ENCODE measurements at regions not wholly inside any gene's neighbourhood (a gene's known extent, or its start where the extent isn't known, plus 50 kb on each side); places are given as distances from the start of the nearest gene placed in this dataset.

DNA sequence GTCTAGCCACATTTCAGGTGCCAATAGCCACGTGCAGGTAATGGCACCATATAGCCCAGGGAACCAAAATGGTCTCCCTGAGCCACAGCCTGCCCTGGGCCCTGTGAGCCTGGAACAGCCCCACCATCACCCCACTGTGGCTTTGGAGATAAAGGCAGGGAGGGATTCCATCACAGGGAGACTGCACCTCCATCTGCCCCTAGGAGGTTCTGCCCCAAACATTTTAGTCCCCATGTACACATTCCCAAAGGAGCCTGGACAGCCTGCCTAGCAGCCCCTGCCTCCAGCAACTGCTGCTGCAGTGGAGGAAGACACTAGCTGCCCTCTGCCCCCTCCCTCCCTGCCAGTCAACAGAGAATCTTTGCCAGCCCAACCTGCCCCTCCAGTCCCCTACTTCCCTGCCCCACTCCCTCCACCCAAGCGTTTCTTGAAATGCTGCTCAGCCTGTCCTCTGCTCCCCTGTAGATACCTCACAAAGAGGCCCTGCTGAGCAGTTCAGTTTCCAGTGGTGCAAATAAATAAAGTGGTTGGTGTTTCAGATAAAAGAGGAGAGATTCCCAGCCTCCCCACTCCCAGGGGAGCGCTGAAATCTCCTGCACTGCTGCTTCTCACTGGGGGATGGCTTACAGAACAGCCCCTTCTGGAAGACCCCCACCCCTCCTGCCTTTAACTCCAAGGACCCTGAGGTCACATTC, 921.8 kb downstream of the UQCRFS1 start:
- DNase-seq (ENCODE audit: low spot score) = no peak

DNA sequence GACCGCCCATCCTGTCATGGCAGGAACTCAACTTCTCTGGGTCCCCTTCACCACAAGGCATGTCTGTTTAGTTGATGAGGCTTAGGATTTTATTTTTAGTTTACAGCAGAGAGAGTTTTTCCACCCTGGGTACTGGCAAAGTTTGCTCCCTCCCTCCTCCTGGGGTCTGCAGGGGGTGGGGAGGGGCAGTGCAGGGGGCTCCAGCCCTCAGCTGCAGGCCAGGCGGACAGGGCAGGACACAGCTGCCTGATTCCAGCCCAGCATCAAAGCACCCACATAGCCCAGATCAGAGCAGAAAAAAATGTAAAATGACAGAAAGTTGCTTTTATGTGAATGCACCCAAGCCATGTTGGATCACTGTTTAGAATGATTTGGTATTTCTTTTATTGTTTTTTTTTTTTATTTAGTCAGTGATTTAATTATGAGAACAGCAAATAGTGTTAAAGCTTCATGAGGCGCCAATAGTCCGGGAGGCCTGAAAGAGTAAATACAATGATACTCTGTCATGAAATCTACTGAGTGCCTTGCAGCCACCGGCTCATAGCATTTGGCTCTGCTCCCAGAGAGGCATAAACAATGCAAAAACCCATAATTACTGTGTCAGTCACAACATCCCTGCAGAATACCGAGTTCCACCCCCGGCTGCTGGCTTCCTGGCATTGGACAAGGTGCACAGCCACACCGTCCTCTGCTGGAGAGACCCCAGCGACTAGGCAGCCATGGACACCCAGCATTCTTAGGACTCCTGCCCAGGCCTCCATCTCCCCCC, 923.5 kb downstream of the UQCRFS1 start:
- DNase-seq (ENCODE audit: low spot score) = peak; percentile 68

DNA sequence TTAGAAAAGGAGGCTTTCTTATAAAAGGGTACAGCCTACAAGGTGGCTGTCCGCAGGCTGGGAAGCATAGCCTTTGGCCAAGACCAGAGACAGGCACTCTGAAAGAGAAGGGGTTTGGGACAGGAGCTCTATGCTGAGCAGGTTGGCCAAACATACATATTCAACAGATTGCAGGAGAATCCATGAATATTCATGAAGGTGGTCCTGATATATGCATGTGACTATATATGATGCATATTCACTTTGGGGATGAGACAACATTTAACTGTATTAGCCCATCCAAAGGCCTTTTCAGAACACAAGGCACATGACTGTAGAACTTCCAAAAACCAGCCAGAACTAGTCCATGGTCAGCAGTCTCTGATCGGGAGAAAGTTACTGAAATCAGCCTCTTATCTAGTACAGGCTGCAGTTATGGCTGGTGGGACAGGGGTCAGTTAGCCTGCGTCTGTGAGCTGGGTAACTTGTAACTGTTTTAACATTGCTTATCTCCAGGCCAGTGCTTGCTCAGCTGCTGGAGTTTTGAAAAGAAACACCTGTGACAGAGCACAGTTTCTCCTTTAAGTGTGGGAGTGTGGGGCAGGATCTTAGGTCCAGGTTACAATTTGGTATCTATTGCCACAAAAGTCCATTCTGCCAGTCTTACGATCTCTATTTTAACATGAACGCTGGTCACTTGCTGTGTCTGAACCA, 924.2 kb downstream of the UQCRFS1 start:
- DNase-seq (ENCODE audit: low spot score) = no peak

DNA sequence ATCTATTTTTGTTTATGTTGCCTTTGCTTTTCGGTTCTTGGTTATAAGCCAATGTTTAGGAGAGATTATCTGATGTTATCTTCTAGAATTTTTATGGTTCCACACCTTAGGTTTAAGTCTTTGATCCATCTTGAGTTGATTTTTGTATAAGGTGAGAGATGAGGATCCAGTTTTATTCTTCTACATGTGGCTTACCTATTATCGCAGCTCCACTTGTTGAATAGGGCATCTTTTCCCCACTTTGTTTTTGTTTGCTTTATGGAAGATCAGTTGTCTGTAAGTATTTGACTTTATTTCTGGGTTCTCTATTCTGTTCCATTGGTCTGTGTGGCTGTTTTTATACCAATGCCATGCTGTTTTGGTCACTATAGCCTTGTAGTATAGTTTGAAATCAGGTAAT, 927.0 kb downstream of the UQCRFS1 start:
- DNase-seq (ENCODE audit: low spot score) = no peak

DNA sequence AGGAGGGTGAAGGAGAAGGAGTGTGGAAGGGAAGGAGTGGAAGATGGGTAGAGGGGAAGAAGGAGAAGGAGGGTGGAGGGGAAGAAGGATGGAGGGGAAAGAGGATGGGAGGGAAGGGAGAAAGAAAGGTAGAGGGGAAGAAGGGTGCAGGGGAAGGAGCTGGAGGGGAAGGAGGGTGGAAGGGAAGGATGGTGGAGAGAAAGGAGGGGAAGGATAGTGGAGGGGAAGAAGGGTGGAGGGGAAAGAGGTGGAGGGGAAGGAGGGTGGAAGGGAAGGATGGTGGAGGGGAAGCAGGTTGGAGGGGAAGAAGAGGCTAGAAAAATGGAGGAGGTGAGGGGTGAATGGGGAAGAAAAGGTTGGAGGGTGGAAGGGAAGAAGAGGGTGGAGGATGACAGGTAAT, 927.9 kb downstream of the UQCRFS1 start:
- DNase-seq (ENCODE audit: low spot score) = no peak

DNA sequence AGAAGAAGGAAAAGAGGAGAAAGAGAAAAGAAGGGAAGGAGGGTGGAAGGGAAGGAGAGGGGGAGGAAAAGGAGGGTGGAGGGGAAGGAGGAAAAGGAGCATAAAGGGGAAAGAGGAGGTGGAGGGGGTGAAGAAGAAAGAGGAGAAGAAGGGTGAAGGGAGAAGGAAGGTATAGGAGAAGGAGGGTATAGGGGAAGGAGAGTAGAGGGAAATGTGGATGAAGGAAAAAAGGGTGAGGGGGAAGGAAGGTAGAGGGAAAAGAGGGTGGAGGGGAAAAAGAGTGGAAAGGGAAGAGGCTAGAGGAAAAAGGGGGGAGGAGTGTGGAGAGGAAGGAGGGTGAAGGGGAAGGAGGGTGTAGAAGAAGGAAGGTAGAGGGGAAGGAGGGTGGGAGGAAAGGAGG, 928.6 kb downstream of the UQCRFS1 start:
- DNase-seq (ENCODE audit: low spot score) = no peak

DNA sequence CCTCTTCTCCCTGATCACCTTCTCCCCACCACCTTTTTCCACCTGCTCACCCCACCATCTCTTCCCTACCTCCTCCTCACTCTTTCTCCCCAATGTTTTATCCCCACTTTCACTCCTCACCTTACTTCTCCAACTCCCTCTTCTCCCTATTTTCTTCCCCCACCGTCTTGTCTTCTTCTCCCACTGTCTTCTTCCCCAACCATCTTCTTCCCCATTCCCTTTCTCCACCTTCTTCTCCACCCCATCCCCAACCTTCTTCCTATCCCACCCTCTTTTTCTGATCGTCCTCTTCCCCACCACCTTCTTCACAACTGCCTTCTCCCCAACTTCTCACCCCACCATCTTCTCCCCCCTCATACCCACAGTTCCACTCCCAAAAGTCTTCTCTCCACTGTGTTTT, 929.4 kb downstream of the UQCRFS1 start:
- no peak for DNase-seq (ENCODE audit: low spot score)

DNA sequence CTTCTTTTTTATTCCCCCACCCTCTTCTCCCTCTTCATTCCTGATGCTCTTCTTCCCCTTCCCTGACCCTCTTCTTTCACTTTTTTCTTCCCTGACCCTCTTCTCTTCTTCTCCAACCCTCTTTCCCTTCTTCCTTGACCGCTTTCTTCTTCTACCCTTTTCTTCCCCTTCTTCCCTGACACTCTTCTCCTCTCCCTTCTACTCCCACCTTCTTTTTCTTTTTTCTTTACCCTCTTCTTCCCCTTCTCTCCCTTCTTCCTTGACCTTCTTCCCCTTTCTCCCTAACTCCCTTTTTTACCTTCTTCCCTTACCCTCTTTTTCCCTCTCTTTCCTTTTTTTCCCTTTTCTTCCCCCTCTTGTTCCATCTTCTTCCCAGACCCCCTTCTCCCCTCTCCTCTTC, 931.3 kb downstream of the UQCRFS1 start:
- no peak for DNase-seq (ENCODE audit: low spot score)

DNA sequence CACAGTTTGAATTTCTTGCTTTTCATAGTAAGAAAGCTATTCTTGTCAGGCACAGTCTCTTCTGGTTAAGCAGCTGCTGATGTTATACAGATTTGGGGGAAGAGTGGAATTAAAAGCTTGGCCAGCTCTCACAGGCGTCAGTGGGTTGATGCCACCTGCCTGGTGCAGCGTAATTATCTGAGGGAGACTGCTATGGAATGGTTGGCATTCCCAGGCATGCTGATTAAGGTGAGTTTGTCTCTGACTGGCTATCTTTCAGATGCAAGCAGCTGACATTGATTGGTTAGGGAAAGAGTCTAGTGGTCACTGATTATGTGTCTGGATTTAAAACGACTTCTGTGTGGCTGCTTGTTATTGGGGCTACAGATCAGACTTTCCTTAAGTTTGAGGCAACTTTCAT, 948.4 kb downstream of the UQCRFS1 start:
- DNase-seq (ENCODE audit: low spot score) = no peak

DNA sequence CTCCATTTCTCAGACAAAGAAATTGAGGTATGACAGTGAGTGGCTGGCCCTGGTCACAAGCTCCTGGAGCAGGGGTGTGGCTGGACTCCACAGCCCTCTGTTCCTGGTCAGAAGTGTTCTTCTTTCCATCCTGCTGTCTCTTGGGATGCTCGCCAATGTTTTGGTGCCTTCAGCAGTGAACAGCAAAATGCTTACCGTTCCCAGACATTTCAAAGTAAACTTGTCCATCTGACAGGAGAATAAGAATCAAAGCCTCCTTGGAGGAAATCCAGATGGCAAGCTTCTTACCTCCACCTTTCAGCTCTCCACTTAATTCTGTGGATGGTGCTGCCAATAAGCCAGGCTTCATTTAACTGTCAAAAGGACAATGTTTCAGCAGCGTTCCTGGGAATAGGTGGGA, 954.1 kb downstream of the UQCRFS1 start:
- no peak for DNase-seq (ENCODE audit: low spot score)

DNA sequence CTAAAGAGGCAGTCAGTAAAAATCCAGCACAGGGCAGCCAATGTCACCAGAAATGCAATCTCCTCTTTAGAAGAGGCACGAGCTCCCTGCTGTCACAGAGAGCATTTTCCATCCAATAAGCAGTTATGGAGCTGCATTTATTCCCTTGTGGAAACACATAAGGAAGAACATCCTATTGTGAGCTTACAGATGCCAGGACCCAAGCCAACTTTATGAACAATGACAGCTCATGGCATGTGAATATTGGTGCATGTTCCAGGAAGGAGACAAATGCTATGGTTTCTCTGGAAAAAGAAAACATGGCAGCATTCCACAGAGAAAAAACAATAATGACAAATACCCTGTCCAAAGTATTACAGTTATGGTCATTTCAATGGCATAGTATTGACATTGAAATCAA, 955.6 kb downstream of the UQCRFS1 start:
- DNase-seq (ENCODE audit: low spot score) = no peak

DNA sequence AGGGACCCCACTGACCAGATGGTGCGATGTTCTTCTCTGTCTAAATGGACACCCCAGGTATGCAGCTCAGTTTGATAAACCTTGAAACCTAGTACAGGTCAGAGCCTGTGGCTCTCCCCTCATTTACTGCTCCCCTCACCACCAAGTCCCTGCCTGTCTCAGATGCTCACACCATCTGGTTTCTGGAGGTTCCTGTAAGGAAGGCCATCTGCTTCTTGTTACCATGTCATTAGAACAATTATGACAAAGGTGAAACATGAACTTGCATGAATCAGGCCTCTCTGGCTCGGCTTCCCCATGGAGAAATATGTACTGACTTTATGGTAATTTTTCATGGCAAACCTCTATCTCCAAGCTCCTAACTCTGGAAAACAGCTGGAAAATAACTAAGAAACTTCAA, 965.7 kb downstream of the UQCRFS1 start:
- DNase-seq (ENCODE audit: low spot score) = no peak

DNA sequence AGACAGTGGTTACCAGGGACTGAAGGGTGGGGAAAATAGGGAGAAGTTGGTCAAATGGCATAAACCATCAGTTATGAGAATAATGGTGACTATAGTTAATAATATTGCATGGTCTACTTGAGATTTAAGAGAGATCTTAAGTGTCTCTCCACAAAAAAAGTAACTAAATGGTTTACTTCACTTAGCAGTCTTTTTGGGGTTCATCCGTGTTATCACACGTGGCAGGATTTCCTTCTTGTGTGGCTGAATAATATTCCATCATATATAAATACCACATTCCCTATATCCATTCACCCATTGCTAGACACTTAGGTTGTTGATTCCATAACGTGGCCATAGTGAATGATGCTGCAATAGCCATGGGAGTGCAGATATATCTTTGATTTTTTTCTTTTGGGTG, 967.0 kb downstream of the UQCRFS1 start:
- no peak for DNase-seq (ENCODE audit: low spot score)

DNA sequence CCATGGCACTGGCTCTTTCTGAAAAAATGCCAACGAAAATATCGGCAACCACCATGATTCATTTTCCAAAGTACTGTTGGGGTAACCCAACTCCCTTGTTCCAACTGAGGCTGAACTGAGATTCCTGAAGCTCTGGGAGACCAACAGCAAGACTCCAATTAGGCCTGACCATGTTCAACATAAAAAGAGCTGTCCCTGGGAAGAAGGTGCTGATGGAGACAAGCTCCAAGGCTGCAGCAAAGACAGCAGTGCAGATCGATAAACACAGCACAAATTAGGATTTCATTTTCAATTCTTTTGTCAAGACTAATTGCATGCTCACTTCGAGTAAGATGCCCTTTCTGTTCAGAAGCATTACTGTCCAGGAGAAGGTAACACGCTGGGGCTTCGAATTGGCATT, 968.0 kb downstream of the UQCRFS1 start:
- DNase-seq (ENCODE audit: low spot score) = no peak

DNA sequence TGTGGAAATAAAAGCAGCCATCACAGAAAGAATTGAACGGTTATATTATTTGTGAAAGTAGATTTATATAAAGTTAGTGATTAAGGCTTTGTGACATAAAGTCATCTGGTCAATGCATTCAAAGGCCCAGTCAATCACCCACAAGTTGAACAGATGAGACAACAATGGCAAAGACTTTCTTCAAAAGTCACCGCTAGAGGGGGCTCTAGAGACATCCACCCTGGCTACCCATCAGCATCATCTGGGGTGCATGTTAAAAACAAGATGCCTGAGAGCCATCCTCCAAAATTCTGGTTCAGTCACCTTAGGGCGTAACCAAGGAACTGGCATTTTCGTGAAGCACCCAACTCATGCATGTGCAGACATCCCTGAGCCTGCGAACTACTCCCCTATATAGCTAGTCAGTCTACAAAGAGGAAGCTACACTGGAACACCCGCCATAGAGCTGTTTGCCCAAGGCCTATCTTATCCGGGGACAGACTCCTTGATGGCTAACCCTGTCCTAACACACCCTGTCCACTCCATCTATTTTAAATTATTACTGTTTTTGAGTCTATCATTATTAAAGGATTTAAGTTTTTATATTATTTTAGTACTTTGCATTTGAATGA, 970.5 kb downstream of the UQCRFS1 start:
- peak; percentile 45 for DNase-seq (ENCODE audit: low spot score)

DNA sequence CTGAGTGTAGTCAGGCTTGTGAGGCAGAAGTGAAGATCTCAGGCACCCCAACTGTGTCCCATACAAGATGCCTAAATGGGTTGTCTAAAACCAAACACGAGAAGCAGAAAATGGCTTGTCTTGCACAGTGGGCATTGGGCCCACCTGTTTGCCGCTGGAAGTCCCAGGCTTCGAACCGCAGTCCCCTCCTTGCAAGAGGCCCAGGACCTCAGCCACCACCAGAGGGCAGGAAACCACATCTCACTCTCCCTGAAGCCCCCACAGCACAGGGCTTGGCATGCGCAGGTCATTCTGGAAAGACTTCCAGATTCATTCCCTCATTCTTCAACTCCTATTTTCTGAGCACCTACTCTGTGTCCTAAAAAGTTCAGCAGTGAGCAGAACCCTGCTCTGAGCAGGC, 973.7 kb downstream of the UQCRFS1 start:
- no peak for DNase-seq (ENCODE audit: low spot score)

DNA sequence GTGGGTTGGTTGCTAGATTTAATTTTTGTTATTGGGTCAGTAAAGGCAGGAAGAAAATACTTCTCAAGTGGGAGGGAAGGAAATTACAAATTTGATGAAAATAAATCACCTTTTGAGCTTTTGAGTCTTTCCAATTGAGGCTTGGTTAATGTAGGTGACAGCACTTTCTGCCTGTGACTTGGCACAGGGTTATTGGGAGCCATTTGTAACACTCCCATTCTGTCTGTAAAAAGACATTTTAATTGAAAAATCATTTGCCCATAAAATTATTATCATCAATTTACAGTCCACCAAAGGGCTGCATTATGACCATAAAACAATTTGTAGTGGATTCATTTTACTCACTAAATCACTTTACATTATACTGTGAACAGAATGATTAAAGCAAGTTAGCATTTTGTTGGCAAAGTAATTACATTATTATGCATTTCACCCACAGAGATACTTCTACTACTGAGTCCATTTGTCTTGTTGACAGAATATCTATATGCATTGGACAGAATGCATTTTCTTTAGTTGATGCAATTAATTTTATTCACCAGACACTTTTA, 974.6 kb downstream of the UQCRFS1 start:
- no peak for DNase-seq (ENCODE audit: low spot score)

DNA sequence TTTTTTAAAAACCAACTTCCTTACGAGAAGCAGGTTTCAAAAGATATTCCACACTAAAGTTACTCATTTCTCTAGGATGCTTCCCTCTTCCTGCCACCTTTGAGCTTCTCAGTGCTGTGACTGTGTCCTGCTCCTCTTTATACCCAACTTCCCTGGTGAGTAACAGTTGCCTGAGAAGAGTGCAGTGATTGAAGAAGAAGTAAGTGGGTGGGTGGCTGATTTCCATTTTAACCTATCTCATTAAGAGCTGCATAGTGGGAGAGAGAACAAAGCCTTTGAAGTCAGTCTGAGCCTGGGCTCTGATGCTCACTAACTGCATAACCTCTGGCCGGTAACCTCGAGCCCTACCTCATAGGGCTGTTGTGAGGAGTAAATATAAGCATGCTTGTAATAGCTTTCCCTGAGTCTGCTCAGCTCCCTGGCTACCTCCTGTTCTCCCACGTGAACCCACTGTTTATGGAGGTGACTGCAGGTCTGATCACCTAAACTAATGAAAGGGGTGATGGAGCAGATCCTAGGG, 977.3 kb downstream of the UQCRFS1 start:
- DNase-seq (ENCODE audit: low spot score) = peak; percentile 20

DNA sequence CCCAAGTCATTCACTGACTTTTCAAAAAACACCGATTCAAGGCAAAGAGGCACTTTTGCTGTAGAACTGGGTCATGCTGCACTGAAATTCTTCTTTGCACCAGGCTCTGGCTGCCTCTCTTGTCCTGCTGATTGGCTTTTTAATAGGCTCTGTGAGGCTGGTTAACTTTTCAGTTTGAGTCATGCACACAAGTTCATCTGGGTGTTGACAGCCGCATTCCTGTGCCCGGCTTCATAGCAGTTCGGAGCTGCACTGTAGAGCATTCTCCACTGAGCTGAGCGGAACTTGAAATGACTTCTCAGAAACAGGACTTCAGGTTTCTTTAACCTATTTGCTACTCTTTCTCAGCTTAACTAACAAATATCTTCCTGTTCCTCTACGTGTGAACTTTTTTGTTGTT, 978.3 kb downstream of the UQCRFS1 start:
- DNase-seq (ENCODE audit: low spot score) = peak; percentile 72

DNA sequence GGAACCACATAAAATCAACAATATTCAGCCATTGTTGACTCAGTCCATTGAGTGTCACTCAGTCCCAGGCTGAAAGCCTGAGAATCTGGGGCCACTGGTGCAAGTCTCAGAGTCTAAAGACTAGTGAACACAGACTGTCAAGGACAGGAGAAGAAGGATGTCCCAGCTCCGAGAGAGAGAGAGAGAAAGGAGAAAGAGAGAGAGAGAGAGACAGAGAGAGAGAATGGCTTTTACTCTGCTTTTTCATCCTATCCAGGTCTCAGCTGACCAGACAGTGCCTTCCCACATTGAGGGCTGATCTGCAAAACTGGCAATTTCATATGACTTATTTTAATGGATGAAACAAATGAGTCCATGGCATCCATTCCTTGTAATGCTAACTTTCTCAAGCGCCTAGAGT, 984.1 kb downstream of the UQCRFS1 start:
- DNase-seq (ENCODE audit: low spot score) = no peak

DNA sequence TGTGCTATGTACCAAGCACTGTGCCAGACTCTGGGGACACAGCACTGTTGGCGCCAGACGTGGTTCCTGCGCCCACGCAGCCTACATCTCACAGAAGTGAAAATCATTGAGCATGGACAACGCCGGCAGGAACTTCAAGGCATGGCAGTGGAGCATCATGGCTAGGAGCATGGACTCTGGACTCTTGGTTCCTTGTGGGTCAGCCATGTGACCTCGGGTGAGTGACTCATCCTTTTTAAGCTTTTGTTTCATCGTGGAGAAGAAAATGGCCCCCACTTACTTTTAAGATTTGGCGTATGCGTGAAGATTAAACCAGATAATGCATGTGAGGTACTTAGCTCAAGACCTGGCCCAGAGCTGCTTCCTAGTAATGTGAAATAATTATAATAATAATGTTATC, 988.5 kb downstream of the UQCRFS1 start:
- DNase-seq (ENCODE audit: low spot score) = peak; percentile 28

DNA sequence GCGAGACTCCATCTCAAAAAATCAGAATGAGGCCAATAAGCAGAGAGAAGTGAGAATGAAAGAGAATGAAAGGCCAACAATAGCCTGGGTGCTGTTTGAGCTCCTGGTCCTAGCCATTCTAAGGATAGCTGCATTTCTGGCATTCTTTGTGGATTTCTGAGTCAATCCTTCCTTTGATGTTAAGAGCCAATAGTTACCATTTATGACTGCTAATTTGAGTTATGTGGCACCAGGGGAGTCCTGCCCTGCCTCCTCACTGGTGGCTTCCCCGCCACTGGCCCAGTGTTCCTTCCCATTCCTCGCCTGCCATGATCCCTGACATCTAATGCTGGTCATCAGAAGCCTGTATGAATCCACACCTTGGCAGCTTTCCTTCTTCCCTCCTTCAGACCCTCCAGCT, 991.2 kb downstream of the UQCRFS1 start:
- peak; percentile 73 for DNase-seq (ENCODE audit: low spot score)

All from kidney tubule cell (primary cell).